HG02763 (cell line): ENCODE measurements at regions not wholly inside any gene's neighbourhood (a gene's known extent, or its start where the extent isn't known, plus 50 kb on each side); places are given as distances from the start of the nearest gene placed in this dataset.

Source experiments
- ATAC-seq: cut with Tn5 transposase; IDR thresholded peaks from one replicate; pipeline ENCODE4 v1.9.1; 2021; ENCODE audit warnings: mild to moderate bottlenecking, moderate library complexity; ENCODE audit not compliant: unreplicated experiment

DNA sequence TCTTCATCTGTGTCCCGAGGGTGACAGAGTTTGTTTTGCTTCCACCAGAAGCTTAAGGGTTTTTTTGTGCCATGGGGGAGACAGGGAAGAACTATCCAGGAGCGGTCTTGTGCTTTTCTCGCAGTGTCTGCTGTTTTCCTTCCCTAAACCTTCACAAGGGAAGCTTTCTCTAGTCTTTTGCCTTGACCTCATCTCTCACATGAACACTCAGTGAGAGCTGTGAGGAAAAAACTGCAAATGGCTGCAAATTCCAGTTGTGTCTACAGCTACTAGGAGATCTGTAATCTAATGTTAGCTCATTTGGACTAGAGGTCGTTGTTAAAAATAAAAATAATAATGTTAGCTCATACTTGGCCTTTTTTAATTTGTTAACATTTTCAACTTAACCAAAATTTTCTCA, 264.7 kb upstream of the SESN3 start:
- ATAC-seq, result no peak

DNA sequence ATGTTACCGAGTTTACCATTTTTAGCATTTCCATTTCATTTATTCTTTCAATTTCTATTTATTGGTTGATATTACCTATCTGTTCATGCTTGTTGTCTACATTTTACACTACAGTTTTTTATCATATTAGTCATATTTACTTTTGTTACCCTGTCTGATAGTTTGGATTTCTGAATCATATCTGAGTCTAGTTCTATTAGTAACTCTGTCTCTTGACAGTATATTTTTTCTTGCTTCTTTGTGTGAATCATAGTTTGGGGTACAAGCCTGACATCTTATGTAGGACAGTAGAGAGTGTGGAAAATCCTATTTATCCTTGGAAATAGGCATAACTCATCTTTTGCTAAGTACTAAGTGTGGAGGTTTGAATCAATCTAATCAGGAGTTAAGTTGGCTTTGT, 263.9 kb upstream of the SESN3 start:
- ATAC-seq, result no peak

DNA sequence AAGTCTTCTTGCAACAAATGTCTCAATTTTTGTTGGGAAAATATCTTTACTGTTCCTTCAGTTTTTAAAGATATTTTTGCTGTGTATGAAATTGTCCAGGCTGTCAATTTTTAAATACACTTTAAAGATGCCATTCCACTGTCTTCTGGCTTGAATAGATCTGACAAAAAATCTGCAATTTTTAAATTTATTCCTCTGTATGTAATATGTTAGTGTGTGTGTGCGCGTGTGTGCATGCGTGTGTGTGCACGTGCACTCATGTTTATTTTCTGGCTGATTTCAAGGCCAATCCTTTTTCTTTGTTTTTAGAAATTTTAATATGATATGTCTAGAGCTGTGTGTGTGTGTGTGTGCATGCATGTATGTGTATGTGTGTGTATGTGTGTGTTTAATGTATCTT, 263.2 kb upstream of the SESN3 start:
- ATAC-seq, result no peak

DNA sequence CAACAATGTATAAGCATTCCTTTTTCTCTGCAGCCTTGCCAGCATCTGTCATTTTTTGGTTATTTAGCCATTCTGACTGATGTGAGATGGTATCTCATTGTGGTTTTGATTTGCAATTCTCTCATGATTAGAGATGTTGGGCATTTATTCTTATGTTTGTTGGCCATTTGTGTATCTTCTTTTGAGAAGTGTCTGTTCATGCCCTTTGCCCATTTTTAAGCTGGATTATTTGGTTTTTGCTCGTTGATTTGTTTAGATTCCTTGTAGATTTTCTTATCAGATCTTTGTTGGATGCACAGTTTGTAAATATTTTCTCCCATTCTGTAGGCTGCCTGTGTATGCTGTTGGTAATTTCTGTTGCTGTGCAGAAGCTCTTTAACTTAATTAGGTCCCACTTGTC, 259.6 kb upstream of the SESN3 start:
- ATAC-seq, result no peak

DNA sequence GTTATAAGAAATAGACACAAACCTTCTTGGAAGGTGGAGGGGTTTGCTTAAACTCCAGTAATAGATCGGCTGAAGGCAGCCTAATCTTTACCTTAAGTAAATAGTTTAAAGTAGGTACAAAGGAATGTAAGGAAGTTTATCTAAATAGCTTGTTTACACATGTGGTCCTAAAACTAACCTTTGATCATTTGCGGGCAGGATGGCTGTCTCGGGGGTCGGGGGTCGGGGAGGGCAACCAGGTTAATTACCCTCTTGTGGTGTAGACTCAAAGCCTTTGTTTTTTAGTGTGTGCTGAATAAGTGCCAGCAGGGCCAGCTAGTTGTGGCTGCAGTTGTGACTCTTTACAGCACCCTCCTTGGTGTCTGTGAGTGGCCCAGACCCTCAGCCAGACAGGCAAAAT, 256.9 kb upstream of the SESN3 start:
- ATAC-seq, result no peak

DNA sequence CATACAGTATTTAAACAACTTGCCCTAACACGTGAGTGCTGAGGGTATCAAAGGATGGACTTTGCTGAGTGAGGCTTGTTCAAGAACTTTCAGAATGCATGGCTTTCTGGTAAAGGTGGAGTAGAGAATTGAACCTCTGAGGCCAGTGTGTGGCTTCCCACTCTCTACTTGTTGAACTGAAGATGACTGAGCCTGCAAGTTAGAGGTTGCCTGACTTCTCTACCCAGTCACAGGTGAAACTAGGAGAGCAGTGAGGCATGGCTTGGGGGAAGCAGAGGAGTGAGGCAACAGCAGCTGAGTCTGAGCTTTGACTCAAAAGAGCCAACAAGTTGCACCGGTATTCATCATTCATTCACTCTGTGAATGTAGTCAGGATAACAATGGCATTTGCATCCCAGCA, 256.4 kb upstream of the SESN3 start:
- peak; percentile 99 for ATAC-seq

DNA sequence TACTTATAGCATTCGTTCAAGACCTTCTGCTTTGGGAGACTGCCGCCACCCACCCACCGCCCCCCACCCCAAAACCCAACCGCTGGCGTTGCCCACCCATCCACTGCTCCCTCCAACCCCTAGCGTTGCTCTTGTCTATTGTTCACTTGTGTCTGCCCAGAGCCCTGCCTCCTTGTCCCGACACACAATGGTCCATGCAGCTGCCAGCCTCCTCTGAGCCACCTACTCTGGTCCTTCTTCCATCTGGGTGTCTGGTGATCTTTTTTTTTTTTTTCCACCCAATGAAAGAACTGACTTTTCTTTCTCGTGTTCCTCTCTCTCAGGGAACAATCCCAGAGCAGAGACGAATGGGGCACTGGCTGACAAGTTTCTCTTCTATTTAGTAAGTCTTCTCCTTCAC, 256.0 kb upstream of the SESN3 start:
- peak; percentile 2 for ATAC-seq

DNA sequence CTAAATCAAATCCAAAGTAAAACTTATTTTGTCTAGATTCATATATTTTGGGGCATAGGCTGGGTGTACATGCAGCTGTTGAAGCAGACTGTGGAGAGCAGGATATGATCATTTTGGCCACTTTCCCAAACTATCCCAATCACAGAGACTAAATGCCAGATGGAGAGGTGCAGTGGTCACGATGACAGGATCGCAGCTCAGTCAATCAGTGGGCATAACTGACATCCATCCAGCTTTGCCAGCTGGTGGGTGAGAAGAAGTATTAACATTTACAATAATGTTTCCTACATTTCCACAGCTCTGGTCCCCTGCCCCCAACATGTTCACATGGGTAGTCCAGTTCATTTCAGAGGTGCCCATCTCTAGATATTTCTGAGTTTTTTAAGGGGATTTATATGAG, 255.5 kb upstream of the SESN3 start:
- no peak for ATAC-seq

DNA sequence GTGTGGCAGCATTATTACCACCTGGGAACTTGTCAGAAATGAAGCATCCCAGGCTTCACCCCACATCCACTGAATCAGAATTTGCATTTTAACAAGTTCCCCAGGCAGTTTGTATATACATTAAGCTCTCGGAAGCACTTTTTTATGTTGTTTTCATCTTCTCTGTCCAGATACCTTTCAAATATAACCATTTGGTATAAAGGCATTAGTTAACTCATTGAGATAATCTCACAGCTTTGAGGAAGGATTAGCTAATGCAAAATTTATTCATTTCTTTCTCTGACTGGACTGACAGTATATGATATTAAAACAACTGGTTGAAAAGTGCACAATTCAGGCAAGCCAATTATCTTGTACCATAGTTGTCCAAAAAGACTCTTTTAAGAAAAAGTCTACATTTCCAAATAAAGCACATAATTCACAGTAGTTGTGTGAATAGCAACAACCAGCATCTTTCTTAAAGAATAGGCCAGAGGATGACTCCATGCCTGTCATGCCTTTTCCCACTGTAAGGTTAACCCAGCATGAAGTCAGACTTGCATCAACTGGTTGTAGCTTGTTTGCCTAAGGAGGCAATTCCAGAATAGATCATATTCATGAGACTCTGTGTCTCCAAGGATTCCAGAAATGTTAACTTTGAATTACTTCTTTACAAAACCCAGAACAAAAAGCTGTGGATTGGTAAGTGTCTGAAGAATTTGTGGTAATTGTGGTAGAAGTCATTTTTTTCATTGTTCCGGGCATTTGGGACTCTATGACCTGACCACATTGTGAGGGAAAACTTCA, 254.3 kb upstream of the SESN3 start:
- ATAC-seq, result no peak

DNA sequence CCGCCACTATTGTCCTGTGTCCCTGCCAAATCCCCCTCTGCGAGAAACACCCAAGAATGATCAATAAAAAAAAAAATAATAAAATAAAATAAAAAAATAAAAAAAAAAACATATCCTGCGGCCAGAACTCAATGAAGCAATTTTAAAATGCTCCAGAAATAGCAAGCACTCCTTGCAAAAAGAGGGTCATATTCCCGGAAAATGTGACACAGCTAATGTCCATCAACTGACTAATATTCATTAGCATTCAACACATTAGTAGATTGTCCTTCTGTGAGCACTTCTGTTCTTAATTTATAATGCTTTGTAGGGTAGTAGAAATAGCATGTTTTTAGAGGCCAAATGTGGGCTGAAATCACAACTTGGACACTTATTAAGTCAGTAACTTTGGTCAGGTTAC, 252.3 kb upstream of the SESN3 start:
- ATAC-seq, result no peak

DNA sequence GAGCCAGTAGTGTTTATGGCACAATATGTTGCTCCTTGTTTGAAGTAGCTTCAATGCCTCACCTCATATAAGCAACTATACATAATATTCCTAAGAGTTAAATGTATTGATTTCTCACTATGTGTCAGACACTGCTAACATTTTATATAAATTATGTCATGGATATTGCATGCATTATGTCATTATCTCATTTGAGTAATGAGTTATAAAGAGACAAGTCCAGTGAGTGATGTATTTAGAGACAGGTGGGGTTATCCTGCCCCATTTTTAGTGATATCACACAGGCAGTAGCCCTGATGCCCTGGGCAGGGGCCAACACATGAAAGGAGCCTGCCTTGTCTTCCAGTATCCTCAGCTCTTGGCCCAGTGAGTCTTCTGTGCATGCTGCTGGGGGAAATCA, 247.0 kb upstream of the SESN3 start:
- ATAC-seq, result no peak

DNA sequence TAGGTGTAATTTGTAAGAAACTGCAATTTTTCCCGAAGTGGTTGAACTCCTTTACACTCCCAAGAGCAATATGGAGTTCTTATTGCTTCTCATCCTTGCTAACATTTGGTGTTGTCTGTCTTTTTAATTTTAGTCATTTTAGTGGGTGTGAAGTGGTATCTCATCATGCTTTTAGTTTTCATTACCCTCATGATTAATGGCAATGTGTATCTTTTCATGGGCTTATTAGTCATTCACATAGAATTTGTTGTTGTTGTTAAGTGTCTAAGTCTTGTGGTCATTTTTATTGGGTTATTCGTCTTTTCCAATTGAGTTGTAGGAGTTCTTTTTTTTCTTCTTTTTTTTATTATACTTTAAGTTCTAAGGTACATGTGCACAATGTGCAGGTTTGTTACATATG, 238.3 kb upstream of the SESN3 start:
- no peak for ATAC-seq

DNA sequence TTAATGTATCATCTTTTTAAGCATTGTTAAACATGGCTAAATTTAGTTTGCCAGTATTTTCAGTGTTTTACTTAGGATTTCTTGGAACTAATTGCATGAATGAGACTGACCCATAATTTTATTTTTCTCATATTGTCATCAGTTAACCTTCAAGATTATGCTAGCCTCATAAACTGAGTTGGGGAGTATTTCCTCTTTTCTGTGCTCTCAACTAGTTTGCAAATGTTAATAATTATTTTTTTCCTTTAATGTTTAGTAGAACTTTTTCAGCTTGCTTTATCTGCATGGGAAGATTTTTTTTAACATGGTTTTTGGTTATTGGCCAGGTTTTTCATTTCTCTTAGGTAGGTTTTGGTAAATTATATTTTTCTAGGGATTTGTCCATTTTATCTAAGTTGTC, 235.4 kb upstream of the SESN3 start:
- ATAC-seq, result no peak

DNA sequence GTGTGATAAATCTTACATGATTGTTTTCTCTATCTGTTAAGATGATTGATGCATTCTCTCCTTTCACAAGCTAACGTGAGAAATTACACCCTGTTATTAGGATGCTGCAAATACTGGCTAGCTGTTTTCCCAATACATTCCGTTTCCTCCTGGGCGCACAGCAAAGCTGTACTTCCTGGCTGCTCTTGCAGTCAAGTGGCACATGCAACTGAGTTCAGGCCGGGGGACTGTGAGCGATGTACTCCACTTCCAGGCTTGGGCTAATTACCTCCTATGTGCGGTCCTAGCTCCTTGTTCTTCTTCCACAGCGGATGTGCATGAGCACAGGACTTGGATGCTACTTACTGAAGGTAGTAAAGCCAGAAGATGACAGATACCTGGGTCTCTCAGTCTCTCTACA, 234.9 kb upstream of the SESN3 start:
- no peak for ATAC-seq

DNA sequence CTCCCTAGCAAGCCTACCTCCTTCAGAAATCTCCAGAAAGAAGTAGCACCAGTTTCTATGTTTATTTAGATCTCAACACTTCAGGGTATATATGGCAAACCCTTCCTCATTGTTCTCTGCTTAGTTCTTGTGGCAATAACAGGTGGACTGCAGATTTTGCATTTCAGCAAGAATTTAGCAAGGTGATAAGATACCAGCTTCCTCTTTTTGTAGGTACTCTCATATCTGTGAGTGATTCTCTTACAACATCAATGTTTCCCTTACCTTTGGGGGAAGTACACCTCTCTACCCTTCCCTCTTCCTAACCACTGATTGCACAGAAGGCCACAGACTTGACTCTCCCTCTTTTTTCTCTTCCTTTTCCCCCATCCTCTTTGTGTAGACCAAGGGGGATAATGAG, 230.9 kb upstream of the SESN3 start:
- ATAC-seq, result no peak

DNA sequence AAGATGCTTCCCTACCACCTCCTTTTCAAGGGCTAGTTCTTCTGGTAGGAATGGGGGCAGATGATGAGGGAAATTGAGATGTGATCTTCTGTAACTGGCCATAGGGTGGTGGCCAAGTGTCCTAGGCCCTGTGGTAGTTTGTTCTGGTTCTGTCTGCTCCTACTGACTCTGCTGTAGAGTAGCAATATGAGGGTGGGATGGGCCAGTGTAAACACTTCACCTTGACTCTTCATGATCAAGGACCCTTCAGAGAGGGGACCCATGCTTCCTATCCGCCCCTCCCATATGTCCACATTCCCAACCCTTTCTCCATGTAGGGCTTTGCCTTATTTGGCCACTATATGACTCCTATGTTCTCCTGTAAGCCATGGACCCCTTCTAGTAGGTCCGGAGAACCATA, 230.3 kb upstream of the SESN3 start:
- no peak for ATAC-seq

DNA sequence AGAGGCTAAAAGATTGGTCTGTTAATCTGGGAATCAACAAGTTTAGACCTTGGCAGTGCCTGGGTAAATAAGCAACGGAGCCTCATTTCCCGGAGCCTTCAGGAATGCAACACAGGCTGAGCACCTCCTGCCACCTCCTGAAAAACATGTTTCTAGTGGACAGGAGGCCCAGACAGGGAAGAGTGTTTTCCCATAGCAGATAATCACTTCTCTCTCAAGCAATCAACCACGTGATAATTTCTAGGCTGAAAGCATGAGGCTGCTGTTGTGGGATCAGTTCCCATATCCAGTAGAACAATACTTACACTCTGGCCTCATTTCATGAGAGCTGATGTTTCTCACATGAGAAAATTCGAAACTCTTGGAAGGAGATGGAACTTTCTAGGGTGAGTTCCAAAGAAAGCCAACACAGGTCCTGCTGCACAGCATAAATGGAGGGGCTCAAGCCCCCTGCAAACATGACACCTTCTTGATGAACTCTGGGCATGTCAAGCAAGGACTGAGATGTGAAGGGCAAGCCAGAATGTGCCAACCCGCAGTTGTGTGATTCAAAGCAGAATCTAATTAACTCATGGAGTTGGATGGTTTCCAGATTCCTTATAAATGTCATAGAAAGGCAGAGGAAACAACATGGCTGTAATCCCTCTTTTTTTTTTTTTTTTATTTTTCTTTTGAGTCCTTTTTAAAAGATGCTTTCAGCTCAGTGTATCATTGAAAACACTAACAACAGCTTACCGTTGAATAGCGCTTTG, 228.5 kb upstream of the SESN3 start:
- no peak for ATAC-seq

DNA sequence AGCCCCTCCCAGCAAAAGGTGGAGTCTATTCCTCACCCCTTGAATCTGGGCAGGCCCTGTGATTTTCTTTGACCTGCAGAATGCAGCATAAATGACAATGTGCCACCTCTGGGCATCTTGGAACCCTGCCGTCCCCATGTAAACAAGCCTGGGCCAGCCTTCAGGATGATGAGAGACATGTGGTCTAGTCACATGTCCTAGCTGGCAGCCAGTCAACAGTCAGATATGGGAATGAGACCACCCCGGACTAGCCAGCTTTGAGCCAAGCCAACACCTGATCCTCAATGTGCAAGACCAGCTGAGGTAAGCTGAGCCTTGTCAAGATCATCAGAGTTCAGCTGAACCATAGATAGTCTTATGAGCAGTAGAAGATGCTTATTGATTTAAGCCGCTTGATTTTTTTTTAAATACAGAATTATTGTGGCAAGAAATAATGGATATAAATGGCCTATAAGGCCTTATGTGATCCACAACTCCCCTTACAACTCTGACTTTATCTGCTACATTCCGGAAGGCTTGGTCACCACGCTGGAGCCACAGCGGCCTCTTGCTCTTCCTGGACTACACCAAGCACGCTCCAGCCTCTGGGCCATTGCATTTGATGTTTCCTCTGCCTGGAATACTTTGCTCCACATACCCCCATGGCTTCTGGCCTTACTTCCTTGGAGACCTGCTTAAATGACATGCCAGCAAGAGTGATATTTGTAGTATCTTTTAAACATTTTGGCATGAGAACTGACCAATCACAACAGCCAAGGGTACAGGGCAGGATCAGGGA, 225.9 kb upstream of the SESN3 start:
- no peak for ATAC-seq

DNA sequence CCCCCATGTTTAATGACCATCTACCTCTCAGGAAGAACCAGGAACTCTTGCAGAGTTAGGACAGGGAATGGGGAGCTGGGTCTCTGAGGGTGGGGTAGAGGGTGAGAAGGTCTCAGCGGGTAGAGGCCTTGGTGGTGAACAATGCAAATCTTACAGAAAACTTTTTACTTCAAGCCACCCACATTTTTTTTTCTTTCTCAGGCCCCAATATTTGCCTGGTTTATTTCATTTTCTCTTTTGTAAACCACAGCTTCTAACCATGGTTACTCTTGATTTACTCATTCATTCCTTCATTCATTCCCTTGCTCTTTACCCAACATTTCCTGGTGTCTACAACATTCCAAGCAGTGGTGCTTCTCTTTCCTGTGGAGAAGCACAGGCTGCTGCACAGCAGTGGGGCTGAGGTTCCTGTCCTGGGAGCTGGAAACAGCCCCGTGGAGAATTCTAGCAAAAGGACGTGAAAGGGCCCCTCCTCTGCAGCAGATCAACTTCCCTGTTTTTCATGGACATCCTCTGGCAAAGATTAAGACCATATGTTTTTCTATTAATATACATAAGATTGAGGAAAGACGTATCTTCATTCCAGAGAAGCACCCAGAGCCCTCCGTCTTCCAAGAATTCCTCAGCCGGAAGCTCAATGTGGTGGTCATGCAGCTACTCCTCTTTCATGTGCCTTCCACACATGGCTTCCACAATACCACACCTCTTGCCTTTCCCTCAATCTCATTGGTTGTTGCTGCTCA, 224.4 kb upstream of the SESN3 start:
- peak; percentile 80 for ATAC-seq

DNA sequence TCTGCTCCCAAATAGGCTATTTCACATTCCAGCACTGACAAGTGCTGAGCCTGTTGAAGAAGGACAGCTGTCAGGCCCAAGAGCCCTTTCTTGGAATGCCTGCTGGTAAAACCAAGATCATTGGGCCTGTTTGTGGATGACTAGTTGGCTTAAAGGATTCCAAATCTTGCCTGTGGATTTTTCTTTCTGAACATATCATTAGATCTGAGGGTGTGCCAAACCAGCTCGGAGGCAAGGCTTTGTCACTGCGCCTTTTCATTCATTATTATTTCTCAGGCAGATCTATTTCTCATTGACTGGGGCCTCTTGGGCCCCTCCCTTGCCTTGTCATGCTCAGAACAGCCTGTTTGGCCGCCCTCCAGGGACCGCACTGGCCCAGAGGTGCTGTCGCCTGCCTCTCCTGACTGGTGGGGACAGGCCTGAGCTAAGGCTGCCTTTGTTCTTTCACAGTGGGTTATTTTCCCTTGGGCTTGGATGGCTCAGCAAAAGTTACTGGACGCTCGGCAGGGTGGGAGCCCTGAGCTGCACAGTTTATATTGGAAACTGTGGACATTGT, 222.7 kb upstream of the SESN3 start:
- no peak for ATAC-seq

DNA sequence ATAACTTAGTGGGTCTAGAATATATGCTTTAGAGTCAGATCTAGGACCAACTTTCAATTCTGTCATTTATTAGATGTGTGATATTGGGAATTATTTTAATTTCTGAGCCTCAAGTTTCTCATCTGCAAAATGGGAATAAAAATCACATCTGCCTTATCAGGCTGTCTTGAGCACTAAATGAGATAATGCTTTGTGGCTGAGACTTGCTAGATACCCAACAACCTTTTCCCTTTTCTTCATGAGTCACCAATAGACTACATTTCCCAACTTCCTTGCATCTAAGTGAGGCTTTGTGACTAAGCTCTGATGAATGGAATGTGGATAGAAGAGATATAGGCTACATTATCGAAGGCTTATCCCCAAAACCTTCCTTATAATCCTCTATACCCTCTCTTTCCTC, 220.7 kb upstream of the SESN3 start:
- ATAC-seq, result no peak
